Fibroblast of the conjunctiva (primary cell): ENCODE measurements at regions not wholly inside any gene's neighbourhood (a gene's known extent, or its start where the extent isn't known, plus 50 kb on each side); places are given as distances from the start of the nearest gene placed in this dataset.
A peak's percentile ranks its signal among the peaks of the same experiment; 100 is the strongest.
"Not testable (repeated sequence)": the region's sequence is repeated elsewhere in the genome, so short reads cannot be mapped to it uniquely, and the experiment has no call there.

ENCODE experiments used
- DNase-seq: peaks from one replicate; pipeline ENCODE4 v3.0.0-alpha.2; 2010; ENCODE audit warnings: low read depth

DNA sequence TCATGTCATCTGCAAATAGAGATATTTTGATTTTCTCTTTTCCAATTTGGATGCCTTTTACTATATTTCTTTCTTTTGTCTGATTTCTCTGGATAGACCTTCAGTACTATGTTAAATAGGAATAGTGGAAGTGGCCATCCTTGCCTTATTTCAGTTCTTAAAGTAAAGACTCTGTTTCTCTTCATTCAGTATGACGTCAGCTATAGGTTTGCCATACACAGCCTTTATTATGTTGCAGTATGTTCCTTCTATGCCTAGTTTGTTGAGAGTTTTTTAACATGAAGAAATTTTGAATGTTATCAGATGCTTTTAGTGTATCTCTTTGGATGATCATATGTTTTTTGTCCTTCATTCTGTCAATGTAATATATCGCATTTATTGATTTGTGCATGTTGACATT is 566.7 kb upstream of the ROBO1 start:
- no peak for DNase-seq

DNA sequence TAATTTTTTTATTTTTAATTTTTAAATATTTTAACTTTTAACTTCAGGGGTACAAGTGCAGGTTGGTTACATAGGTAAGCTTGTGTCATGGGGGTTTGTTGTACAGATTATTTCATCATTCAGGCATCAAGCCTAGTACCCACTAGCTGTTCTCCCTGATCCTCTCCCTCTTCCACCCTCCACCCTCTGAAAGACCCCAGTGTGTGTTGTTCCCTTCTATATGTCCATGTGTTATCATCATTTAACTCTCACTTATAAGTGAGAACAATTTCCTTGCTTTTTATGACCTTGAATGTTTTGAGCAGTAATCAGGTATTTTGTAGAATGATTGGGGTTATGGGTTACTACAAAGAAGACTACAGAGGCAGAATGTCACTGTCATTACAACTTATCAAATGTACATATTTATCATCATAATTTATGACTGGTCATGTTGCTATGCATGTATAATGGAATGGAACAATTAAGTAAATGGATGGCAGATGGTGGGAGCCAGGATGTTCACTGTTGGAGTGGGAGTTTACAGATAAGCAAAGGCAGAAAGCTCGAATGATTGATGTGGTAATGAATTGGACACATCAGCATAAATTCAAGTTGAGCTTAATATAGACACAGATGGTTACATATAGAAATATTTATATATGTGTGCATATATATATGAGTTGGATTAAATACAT is 563.8 kb upstream of the ROBO1 start:
- no peak for DNase-seq

DNA sequence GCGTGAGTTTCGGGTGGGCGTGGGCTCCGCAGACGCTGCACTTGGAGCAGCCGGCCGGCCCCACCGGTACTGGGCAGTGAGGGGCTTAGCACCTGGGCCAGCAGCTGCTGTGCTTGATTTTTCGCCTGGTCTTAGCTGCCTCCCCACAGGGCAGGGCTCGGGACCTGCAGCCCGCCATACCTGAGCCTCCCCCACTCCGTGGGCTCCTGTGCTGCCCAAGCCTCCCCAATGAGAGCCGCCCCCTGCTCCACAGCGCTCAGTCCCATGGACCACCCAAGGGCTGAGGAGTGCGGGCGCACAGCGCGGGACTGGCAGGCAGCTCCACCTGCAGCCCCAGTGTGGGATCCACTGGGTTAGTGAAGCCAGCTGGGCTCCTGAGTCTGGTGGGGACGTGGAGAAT is 546.7 kb upstream of the ROBO1 start:
- not testable (repeated sequence) for DNase-seq

DNA sequence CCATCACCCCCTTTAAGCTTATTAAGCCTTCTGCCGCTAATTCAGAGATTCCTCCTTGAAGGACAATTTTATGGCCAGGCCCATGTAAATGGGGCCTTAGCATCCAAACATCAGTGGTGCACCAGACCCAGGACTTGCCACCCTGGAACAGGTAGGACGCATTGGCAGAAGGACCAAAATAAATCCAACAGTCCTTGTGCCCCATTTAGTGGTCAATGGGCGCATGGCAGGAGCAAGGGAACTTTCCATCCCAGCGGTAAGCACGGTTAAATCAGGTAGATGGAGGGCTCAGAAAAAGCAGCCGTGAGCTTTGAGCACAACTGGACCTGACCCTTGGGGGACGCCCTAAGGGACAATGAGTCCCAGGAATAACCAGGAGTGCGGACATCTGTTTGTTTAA is 540.8 kb upstream of the ROBO1 start:
- DNase-seq, result no peak

DNA sequence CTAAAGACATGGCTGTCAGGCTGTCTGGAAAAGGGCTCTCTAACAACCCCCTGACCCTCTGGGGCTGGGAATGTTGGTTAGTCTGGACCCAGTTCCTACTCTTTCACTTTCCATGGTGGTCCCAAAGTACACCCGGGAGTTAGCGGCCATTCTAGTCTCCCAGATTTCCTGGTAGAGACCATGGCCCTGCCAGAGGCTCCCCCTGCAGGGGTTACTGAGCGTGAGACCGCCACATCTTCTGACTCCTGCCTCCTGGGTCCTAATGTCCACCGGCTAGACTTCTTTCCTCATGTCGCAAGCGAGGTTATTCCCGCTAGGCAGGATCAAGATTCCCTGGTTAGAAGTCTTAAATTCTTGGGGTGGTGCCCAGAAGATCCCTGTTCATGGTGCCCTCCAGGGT is 540.0 kb upstream of the ROBO1 start:
- no peak for DNase-seq

DNA sequence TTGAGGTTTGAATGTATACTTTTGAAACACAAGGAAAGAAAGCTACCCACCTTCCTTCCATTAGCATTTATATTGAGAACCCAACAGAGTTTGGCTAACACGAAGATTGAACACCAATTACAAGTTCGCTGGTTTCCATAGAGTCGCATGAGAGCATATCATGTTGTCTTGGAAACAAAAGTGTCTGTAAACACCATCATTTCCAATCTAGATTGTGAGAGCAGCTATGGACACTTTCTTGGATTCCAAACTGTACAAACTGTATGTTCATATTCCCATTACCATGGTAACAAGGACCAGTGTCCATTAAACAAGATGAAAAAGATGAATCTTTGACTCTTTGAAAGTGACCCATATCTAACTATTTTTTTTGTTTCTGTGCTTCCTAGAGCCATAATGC is 529.9 kb upstream of the ROBO1 start:
- no peak for DNase-seq

DNA sequence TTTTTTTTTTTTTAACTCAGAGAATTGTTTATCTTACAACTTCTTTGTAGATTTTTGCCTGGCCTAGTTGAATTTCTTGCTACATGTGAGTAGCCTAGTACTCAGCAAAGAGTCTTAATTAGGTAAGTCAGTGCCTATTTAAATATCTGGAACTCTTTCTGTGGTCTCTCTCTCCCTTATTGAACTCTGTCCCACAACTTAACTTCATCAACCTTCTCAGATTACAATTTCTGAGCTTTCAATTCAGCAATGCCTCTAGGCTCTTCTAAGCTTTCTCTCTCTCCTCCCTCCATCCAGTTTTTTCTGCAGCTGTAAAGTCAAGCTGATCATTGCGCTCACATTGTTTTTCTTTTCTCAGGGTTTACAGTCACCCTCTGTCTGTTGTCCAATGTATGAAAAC is 517.6 kb upstream of the ROBO1 start:
- peak; percentile 45 for DNase-seq

DNA sequence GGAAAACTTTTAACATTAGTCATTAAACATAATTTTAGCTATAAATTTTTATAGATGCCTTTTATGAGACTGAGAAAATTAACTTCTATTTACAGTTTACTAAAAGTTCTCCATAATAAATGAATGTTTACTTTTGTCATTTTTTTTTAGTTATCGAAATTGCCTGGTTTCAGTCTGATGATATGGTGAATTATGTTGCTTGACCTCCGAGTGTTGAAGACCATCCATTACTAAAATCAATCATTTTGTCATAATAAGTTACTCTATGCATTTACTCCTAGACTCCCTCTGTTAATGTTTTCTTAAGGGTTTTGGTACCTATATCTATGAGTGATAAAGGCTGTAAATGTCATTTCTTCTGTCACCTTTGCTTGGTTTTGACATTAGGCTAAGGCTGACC is 516.0 kb upstream of the ROBO1 start:
- DNase-seq, result no peak

DNA sequence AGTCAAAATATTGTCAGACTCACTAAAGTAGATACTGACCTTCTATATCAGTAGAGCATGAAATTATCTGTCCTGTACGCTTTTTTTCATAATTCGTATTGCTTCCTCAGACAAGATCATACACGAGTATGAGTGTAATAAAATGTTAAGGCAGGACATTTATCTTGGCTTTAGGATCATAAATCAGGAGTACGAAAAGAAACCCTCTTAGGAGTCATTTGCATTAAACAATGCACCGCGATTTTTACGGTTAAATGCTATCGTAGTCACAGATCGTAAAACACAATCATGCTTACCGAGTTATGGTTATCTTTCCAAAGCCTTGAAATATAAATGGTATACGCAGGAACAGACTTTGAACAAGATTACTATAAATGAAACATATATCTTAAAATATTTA is 510.3 kb upstream of the ROBO1 start:
- DNase-seq, result no peak

DNA sequence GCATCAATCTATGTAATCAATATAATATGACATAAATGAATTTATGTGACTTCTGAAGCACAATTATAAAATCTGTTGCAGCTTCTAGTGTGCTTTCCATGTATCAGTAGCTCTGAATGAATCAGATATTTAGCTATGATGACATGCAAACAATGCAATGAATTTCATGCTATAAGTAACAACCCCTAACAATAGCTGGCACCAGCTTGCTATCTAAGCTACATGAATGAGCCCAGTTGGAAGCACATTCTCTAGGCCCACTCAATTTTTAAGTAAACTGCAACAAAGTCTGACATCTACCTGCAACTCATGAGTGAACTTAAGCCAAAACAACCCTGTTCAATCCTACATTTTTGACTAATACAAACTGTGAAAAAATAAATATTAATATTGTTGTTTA is 507.3 kb upstream of the ROBO1 start:
- DNase-seq, result no peak

DNA sequence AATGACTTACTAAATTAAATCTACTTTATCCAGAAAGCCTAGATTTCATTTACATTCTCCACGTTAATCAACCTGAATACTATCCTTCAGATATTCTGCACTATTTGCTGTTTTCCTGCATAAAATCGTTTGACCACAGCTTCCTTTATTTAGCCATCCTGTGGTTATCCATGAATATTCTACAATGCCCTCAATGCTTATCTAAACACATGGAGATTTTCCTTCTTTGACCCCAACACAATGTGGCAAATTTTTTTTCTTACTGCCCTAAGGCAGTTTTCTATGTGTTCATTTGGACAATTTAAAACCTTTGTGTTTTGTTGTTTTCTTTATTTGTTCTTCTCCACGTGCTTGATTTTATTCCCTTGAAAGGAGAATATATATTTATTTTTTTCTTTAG is 495.5 kb upstream of the ROBO1 start:
- DNase-seq, result no peak

DNA sequence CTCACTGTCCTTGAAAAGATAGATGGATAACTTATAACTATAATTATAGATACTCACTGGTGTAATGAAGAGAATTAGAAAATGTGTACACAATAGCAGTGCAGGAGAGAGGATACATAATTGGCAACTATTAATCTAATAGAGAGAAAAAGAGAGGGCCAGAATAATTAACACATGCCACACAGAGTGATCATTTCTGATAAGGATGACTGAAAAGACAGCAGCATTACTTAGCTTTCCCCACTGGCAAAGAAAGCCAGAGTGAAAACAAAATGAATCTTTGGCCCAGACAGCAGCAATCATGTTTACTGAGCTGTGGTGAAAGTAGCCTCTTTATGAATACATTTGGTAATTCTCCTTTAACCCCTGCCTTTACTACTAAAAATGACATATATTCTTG is 493.3 kb upstream of the ROBO1 start:
- DNase-seq, result no peak

DNA sequence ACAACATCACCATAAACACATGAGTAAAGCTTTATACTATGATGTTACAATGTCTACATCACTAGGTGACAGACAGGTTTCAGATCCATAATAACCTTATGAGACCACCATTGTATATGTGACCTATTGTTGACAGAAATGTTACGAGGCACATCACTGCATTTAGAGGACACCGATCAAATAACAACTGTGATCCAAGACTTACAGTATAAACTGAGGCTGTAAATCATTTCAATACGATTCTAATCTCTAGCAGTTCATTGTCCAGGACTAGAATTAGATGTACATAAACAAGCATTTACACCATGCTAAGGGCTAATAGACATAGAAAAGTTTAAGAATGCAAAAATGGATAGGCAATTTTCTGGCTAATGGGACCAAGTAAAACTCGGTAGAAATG is 491.9 kb upstream of the ROBO1 start:
- DNase-seq, result no peak

DNA sequence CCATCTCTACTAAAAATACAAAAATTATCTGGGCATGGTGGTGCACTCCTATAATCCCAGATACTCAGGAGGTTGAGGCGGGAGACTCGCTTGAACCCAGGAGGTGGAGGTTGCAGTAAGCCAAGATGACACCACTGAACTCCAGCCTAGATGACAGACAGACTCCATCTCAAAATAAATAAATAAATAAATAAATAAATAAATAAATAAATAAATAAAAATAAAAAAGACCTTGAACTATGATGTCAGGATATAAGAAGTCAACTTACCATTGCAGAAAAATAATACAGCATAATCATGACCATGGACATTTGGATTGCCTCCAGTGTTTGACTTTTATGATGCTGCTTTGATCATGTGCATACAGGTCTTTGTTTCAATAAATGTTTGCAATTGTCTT is 484.3 kb upstream of the ROBO1 start:
- no peak for DNase-seq

DNA sequence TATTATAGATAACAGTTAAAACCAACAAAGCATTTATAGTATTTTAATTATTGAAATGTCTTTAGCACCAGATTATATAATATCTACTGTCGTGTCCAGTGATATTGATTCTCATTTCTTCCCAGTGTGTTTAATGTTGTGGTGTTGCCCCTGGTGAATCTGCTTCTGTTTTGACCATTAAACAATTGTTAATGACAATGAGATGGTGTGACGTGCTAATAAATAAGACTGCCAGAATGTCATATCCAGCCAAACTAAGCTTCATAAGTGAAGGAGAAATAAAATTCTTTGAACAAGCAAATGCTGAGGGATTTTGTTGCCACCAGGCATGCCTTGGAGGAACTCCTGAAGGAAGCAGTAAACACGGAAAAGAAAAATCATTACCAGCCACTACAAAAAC is 480.0 kb upstream of the ROBO1 start:
- DNase-seq, result no peak

DNA sequence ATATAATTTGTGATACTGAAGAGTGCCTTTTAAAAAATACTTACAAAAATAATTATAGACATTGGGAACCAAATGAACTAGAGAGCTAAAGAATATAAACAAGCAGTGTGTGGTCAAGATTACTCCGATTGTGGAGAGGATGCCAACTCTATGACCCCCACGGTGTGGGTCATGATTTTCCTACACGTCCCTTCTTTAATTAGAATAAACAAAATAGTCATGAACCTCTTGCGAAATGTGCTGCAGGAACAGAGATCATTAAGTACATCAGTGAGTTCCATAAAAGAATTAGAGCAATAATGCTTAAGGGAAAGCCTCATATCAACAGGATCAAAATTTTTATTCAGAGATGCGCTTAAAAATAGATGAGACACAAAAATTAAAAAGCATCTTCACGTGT is 476.6 kb upstream of the ROBO1 start:
- peak; percentile 65 for DNase-seq

DNA sequence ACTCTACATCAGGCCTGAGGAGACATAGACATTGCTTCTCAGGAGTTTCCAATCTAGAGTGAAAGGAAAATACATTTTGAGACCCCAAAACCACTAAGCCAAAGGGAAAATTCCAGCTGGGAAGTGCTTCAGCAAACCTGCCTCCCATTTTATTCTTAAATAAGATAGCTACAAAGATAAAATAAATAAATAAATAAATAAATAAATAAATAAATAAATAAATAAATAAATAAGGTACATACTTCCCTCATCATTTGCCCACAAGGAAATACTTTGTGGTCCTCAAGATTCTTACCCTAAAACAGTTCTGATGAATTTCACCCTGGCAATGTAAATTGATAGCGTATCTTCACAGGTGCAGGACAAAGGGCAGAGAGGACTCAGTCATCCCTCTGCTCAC is 474.0 kb upstream of the ROBO1 start:
- no peak for DNase-seq

DNA sequence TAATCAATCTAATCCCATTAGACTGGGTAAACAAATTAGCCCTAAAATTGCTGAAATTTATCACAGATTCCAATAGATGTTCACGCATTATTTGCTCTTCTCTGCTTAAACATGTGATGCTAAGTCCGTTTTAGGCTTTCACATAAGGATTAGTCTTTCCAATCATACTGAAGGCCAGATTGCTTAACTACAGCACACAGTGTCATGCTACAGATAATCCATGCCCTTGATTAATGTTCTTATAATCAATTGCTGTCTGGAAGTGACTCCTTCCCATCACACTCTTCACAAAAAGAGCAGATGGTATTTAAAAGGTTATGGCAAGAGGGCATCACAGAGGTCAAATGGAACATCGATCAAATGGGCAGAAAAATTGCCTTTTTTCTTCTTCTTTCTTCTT is 471.5 kb upstream of the ROBO1 start:
- no peak for DNase-seq

DNA sequence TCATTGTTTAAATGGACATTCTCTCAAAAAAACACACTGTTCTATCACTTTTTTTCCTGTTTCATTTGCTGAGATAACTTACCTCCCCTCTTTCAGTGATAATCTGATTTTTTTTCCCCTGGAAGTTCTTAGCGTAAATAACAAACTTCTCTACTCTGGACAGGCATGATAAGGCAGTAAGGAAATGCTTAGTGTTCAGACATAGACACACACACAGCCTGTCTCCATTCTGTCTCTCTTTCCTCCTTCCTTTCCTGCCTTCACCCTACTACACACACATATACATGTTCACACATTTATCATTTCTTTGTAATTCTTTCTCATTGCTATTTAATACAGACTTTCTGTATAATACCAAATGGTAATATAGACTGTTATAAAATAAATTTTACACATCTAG is 470.8 kb upstream of the ROBO1 start:
- no peak for DNase-seq

DNA sequence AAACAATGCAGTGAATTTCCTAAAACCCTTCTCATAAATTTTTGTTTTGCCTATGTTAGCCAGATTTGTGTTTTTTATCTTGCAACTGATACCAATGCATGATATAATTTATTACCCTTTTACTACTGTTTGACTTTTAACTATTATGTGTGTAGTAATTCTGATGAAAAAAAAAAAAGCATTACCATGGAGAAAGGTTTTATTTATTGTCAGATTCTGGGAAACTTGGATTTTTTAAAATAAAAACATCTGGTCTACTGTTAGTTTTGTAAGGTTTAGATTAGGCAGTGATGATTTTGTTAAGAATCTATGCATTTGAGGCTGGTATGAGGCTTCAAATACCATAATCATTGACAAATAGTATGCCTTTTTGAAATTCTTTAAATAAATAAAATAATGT is 470.4 kb upstream of the ROBO1 start:
- DNase-seq, result peak; percentile 13

DNA sequence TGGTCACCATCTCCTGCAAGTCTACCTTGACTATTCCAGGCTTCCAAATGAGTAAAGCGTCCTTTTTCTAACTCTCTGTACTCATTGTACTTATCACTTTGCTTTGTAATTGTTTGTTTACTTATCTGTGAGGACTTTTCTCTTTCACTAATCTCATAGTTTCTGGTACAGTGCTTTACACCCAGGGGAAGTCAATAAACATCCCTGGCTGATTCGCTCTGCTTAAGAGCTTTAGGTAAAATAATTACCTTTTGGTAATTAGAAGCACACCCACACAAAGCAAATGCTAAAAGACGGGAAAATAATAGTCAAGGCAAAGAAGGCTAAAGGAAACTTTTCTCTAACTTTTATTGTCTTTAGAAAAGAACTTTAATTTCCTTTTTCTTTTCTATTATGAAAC is 466.9 kb upstream of the ROBO1 start:
- DNase-seq, result no peak

DNA sequence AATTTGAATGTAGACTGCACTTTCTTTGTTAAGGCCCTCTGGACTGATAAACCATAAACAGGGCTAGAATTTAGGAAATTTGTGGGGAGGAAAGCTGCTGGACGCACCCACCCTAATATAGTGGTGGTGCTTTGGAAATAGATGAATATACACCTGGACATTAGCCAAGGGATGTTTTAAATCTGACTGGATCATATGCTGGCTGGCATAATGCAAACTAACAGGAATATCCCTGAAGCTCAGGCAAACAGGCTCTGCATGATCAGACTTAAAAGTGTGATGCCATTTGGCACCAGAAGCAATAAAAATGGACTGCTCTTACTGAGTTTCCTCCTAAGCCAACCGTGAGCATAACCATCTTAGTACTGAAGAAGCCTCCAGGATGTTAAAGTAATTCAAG is 465.8 kb upstream of the ROBO1 start:
- no peak for DNase-seq

DNA sequence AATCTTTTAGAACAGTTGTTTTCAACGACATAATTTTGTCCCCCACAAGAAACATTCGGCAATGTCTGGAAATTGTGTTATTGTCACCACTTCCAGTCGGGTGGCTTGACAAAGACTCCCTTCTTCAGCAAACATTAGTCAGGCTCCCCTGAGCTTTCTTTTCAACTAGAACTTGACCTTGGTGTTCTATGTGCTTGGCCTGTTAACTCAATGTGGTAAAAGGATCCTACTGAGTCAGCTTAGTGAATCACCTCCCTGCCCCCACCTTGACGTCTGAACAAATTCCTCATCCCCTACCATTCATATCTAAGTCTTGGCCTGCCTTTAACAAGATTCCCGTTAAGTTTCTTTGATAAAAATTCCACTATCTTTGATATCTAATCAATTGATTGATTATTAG is 465.0 kb upstream of the ROBO1 start:
- DNase-seq, result peak; percentile 84

DNA sequence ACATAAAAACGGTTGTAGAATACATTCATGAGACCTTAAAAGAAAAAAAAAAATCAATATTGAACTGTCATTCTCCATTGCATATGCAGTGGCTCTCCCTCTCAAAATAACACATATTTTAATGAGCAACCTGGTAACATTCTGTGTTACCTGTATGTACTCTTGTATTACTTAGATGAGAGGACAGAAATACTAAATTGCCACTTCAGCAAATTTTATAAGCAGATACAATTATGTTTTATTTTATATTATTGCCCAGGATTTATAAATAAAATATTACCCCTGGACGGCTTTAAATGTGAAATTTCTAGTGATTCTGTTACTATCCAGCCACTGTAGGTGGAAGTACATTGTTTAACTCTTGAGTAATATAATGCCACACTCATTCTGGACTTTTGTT is 463.2 kb upstream of the ROBO1 start:
- no peak for DNase-seq

DNA sequence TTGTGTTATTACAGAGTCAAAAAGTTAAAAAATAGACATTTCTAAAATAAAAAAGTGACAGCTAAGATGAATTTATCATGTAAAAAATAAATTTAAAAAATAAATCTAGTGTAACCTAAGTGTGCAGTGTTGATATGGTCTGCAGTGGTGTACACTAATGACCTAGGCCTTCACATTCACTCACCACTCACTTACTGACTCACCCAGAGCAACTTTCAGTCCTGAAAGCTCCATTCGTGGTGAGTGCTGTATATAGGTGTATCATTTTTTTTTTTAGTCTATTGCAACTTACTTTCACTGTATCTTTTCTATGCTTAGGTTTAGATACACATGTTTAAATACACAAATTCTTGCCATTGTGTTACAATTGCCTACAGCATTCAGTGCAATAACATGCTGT is 459.4 kb upstream of the ROBO1 start:
- no peak for DNase-seq
